Stimulated activated naive B cell treated with anti-CD40 and anti-IgM and Interleukin-4, amounts not matched to agents 10 μg/mL and 1 μg/mL and 100 μg/mL, for 72 hours (primary cell): ENCODE measurements at regions not wholly inside any gene's neighbourhood (a gene's known extent, or its start where the extent isn't known, plus 50 kb on each side); places are given as distances from the start of the nearest gene placed in this dataset.

ENCODE experiments used
- ATAC-seq, 2 donors: fragments of 150-1000 bp; cut with Tn5 transposase; replicated peaks; 2 replicates each; pipeline ENCODE4 v1.10.0; 2021; ENCODE audit warnings: moderate library complexity in 1 of 2
- DNase-seq: peaks from one replicate; pipeline ENCODE4 v3.0.0; 2021
- H3K27ac Mint-ChIP-seq: one replicate; pipeline ENCODE4 v1.8.0; 2022; ENCODE audit warnings: mild to moderate bottlenecking, mixed read lengths
- H3K27me3 Mint-ChIP-seq, 2 donors: one replicate each; pipeline ENCODE4 v1.8.0; 2022; ENCODE audit warnings: mixed read lengths in 2 of 2
- H3K36me3 Mint-ChIP-seq, 2 donors: one replicate each; pipeline ENCODE4 v1.8.0; 2022; ENCODE audit warnings: mixed read lengths in 2 of 2, mild to moderate bottlenecking in 1 of 2
- H3K4me1 Mint-ChIP-seq, 2 donors: one replicate each; pipeline ENCODE4 v1.8.0; 2022; ENCODE audit warnings: mixed read lengths in 2 of 2, mild to moderate bottlenecking in 1 of 2
- H3K4me3 Mint-ChIP-seq, 2 donors: one replicate each; pipeline ENCODE4 v1.8.0; 2022; ENCODE audit warnings: mild to moderate bottlenecking in 2 of 2, mixed read lengths in 2 of 2, moderate library complexity in 1 of 2
- H3K9me3 Mint-ChIP-seq, 2 donors: one replicate each; pipeline ENCODE4 v1.8.0; 2022; ENCODE audit warnings: mixed read lengths in 2 of 2, mild to moderate bottlenecking in 1 of 2

- H3K27me3 Mint-ChIP-seq = peaks cover 17 to 24% of the 10 kb centered on the region in 2 donors
- H3K36me3 Mint-ChIP-seq = no peaks in the 10 kb centered on the region
- H3K4me3 Mint-ChIP-seq = no peak overlapping the region
- DNase-seq (no peak), ATAC-seq (no peak)
- no peak overlapping the region for H3K27ac Mint-ChIP-seq
- peaks cover 0 to under 1% of the 10 kb centered on the region in 2 donors for H3K9me3 Mint-ChIP-seq
- H3K4me1 Mint-ChIP-seq = peaks cover 0 to 1% of the 10 kb centered on the region in 2 donors
Measured at GRCh38 chr1:199727682-199728081, 299.8 kb upstream of the NR5A2 start.

- Mint-ChIP-seq H3K36me3 (no peaks in the 10 kb centered on the region), H3K27me3 (peaks cover 17 to 24% of the 10 kb centered on the region in 2 donors), H3K27ac (no peak overlapping the region), H3K4me3 (no peak overlapping the region), H3K9me3 (peaks cover 0 to 2% of the 10 kb centered on the region in 2 donors), H3K4me1 (peaks cover 0 to 1% of the 10 kb centered on the region in 2 donors)
- no peak for ATAC-seq
- DNase-seq = no peak
Measured at GRCh38 chr1:199728345-199728744, 299.2 kb upstream of the NR5A2 start.

- Mint-ChIP-seq H3K27me3 (peaks cover 4 to 6% of the 10 kb centered on the region in 2 donors), H3K27ac (no peak overlapping the region), H3K4me3 (no peak overlapping the region), H3K36me3 (no peaks in the 10 kb centered on the region), H3K4me1 (no peaks in the 10 kb centered on the region), H3K9me3 (peaks cover 0 to 2% of the 10 kb centered on the region in 2 donors)
- DNase-seq (no peak), ATAC-seq (no peak)
Measured at GRCh38 chr1:199733125-199733524, 294.4 kb upstream of the NR5A2 start.

GRCh38 chr1:199734186-199734585, 293.3 kb upstream of the NR5A2 start:
- H3K27me3 Mint-ChIP-seq = peaks cover 2 to 6% of the 10 kb centered on the region in 2 donors
- H3K9me3 Mint-ChIP-seq = peaks cover 0 to 2% of the 10 kb centered on the region in 2 donors
- no peaks in the 10 kb centered on the region for H3K4me1 Mint-ChIP-seq
- no peak for DNase-seq
- H3K27ac Mint-ChIP-seq = no peak overlapping the region
- no peak overlapping the region for H3K4me3 Mint-ChIP-seq
- ATAC-seq = no peak
- H3K36me3 Mint-ChIP-seq = no peaks in the 10 kb centered on the region

GRCh38 chr1:199735660-199736059, 291.9 kb upstream of the NR5A2 start:
- no peaks in the 10 kb centered on the region for H3K4me1 Mint-ChIP-seq
- H3K27me3 Mint-ChIP-seq = peaks cover 5 to 6% of the 10 kb centered on the region in 2 donors
- H3K9me3 Mint-ChIP-seq = peaks cover 0 to 2% of the 10 kb centered on the region in 2 donors
- no peak overlapping the region for H3K27ac Mint-ChIP-seq
- DNase-seq = no peak
- no peak overlapping the region for H3K4me3 Mint-ChIP-seq
- H3K36me3 Mint-ChIP-seq = no peaks in the 10 kb centered on the region
- ATAC-seq = no peak

GRCh38 chr1:199736646-199737045, 290.9 kb upstream of the NR5A2 start:
- no peak for ATAC-seq
- no peaks in the 10 kb centered on the region for H3K36me3 Mint-ChIP-seq

GRCh38 chr1:199741586-199741985, 285.9 kb upstream of the NR5A2 start:
- Mint-ChIP-seq H3K4me1 (no peaks in the 10 kb centered on the region), H3K9me3 (no peaks in the 10 kb centered on the region), H3K36me3 (no peaks in the 10 kb centered on the region), H3K27ac (no peak overlapping the region), H3K4me3 (no peak overlapping the region), H3K27me3 (peaks cover 6% of the 10 kb centered on the region in 2 donors)
- DNase-seq (no peak), ATAC-seq (no peak)

More at GRCh38 chr1:199736646-199737045, 290.9 kb upstream of the NR5A2 start:
- Mint-ChIP-seq H3K4me1 (no peaks in the 10 kb centered on the region), H3K4me3 (no peak overlapping the region), H3K27me3 (peaks cover 0 to 6% of the 10 kb centered on the region in 2 donors), H3K27ac (no peak overlapping the region), H3K9me3 (peaks cover 0 to 2% of the 10 kb centered on the region in 2 donors)
- no peak for DNase-seq

GRCh38 chr1:199742547-199742946, 285.0 kb upstream of the NR5A2 start:
- peaks cover 6% of the 10 kb centered on the region in 2 donors for H3K27me3 Mint-ChIP-seq
- no peak for ATAC-seq
- no peak overlapping the region for H3K4me3 Mint-ChIP-seq
- H3K36me3 Mint-ChIP-seq = no peaks in the 10 kb centered on the region
- H3K27ac Mint-ChIP-seq = no peak overlapping the region
- no peaks in the 10 kb centered on the region for H3K9me3 Mint-ChIP-seq
- no peak for DNase-seq
- no peaks in the 10 kb centered on the region for H3K4me1 Mint-ChIP-seq

- Mint-ChIP-seq H3K27ac (no peak overlapping the region), H3K4me1 (no peaks in the 10 kb centered on the region), H3K9me3 (no peaks in the 10 kb centered on the region), H3K36me3 (no peaks in the 10 kb centered on the region), H3K4me3 (no peak overlapping the region), H3K27me3 (peaks cover 6 to 13% of the 10 kb centered on the region in 2 donors)
- DNase-seq = no peak
- ATAC-seq = no peak
Measured at GRCh38 chr1:199743227-199743626, 284.3 kb upstream of the NR5A2 start.

GRCh38 chr1:199746666-199747384, 280.7 kb upstream of the NR5A2 start:
- H3K4me1 Mint-ChIP-seq = no peaks in the 10 kb centered on the region
- DNase-seq = no peak
- no peak overlapping the region for H3K4me3 Mint-ChIP-seq
- no peaks in the 10 kb centered on the region for H3K9me3 Mint-ChIP-seq
- no peak overlapping the region for H3K27ac Mint-ChIP-seq
- no peaks in the 10 kb centered on the region for H3K36me3 Mint-ChIP-seq
- ATAC-seq = no peak
- peaks cover 5 to 22% of the 10 kb centered on the region in 2 donors for H3K27me3 Mint-ChIP-seq

GRCh38 chr1:199747984-199748383, 279.5 kb upstream of the NR5A2 start:
- no peak overlapping the region for H3K27ac Mint-ChIP-seq
- no peaks in the 10 kb centered on the region for H3K4me1 Mint-ChIP-seq
- no peaks in the 10 kb centered on the region for H3K36me3 Mint-ChIP-seq
- H3K27me3 Mint-ChIP-seq = peaks cover 5 to 22% of the 10 kb centered on the region in 2 donors
- no peak overlapping the region for H3K4me3 Mint-ChIP-seq
- no peak for DNase-seq
- H3K9me3 Mint-ChIP-seq = no peaks in the 10 kb centered on the region
- no peak for ATAC-seq

- ATAC-seq = no peak
- Mint-ChIP-seq H3K4me3 (no peak overlapping the region), H3K9me3 (no peaks in the 10 kb centered on the region), H3K4me1 (no peaks in the 10 kb centered on the region), H3K27me3 (peaks cover 13 to 29% of the 10 kb centered on the region in 2 donors), H3K27ac (no peak overlapping the region), H3K36me3 (no peaks in the 10 kb centered on the region)
- no peak for DNase-seq
Measured at GRCh38 chr1:199751506-199751905, 276.0 kb upstream of the NR5A2 start.

GRCh38 chr1:199751962-199752687, 275.4 kb upstream of the NR5A2 start:
- no peak for ATAC-seq
- Mint-ChIP-seq H3K4me1 (no peaks in the 10 kb centered on the region), H3K27me3 (peaks cover 14 to 35% of the 10 kb centered on the region in 2 donors), H3K9me3 (no peaks in the 10 kb centered on the region), H3K4me3 (no peak overlapping the region), H3K27ac (no peak overlapping the region), H3K36me3 (no peaks in the 10 kb centered on the region)
- no peak for DNase-seq

GRCh38 chr1:199752688-199753027, 274.9 kb upstream of the NR5A2 start:
- H3K4me1 Mint-ChIP-seq = no peaks in the 10 kb centered on the region
- no peaks in the 10 kb centered on the region for H3K9me3 Mint-ChIP-seq
- no peak for DNase-seq
- H3K27me3 Mint-ChIP-seq = peaks cover 18 to 40% of the 10 kb centered on the region in 2 donors
- no peak overlapping the region for H3K4me3 Mint-ChIP-seq
- no peak for ATAC-seq
- no peak overlapping the region for H3K27ac Mint-ChIP-seq
- no peaks in the 10 kb centered on the region for H3K36me3 Mint-ChIP-seq

GRCh38 chr1:199753513-199753912, 274.0 kb upstream of the NR5A2 start:
- no peaks in the 10 kb centered on the region for H3K9me3 Mint-ChIP-seq
- DNase-seq = no peak
- H3K27ac Mint-ChIP-seq = no peak overlapping the region
- H3K4me1 Mint-ChIP-seq = no peaks in the 10 kb centered on the region
- H3K36me3 Mint-ChIP-seq = no peaks in the 10 kb centered on the region
- H3K27me3 Mint-ChIP-seq = peaks cover 22 to 37% of the 10 kb centered on the region in 2 donors
- H3K4me3 Mint-ChIP-seq = no peak overlapping the region
- ATAC-seq = no peak
